RWPE1 (cell line): ENCODE measurements at regions not wholly inside any gene's neighbourhood (a gene's known extent, or its start where the extent isn't known, plus 50 kb on each side); places are given as distances from the start of the nearest gene placed in this dataset.

Source experiments
- CTCF ChIA-PET: fragments of 350-600 bp; sonication (Branson Sonifier 250); formaldehyde crosslinking; extraction: SDS; loops from one replicate; lab custom pipeline; 2021; lab: Yijun Ruan, JAX
- POLR2A ChIA-PET: fragments of 400-600 bp; formaldehyde crosslinking; extraction: SDS; loops from one replicate; lab custom pipeline; 2020; ENCODE audit warnings: antibody characterized with exemption; ENCODE audit not compliant: low non-redundant PET; lab: Yijun Ruan, JAX
- DNase-seq: peaks from one replicate; pipeline ENCODE4 v3.0.0; 2012; ENCODE audit warnings: low spot score
- H3K27ac ChIP-seq: fragments of 450-650 bp; 2 replicates; pipeline ENCODE4 v1.5.1; 2017
- CTCF ChIP-seq: fragments of 450-650 bp; conservative IDR thresholded peaks from 2 replicates; pipeline ENCODE4 v1.5.1; 2017; ENCODE audit warnings: low read depth, mild to moderate bottlenecking

GRCh38 chr9:71279151-71279739 is 157.8 kb upstream of the TRPM3 start:
- H3K27ac ChIP-seq = no peak overlapping the region
- POLR2A ChIA-PET = no interaction called here
- no peak for TF ChIP-seq CTCF
- DNase-seq = no peak
- CTCF ChIA-PET = no interaction called here

- no peak for TF ChIP-seq CTCF
- DNase-seq = no peak
- CTCF ChIA-PET = no interaction called here
- POLR2A ChIA-PET = no interaction called here
- no peak overlapping the region for H3K27ac ChIP-seq
These were observed 152.2 kb upstream of the TRPM3 start for GRCh38 chr9:71273613-71274012.

GRCh38 chr9:71271602-71272001 is 150.2 kb upstream of the TRPM3 start:
- TF ChIP-seq CTCF = no peak
- DNase-seq = no peak
- H3K27ac ChIP-seq = no peak overlapping the region
- CTCF ChIA-PET = interaction anchor here (0.7 kb wide), 1 partner anchor 345 kb away, joined by 4 read pairs; no protein-coding TSS in a partner anchor
- POLR2A ChIA-PET = interaction anchor here (0.6 kb wide), 1 partner anchor 24 kb away, joined by 8 read pairs; no protein-coding TSS in a partner anchor

DNA sequence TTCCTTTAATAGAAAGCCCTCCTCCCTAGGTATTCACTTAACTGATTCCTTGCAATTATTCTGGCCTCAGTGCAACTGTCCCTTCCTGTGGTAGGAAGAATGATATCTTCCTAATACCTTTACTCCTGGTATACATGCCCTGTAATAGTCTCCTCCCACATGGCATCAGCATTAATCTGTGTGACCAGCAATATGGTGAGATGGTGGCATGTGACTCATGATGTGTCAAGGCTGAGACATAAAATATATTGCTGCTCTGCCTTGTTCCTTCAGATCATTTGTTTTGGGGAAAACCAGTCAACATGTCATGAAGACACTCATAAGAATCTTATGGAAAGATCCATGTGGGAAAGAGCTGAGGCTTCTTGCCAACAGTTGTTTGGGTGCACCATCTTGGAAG is 149.1 kb upstream of the TRPM3 start:
- no peak for TF ChIP-seq CTCF
- H3K27ac ChIP-seq = no peak overlapping the region
- CTCF ChIA-PET = interaction anchor here (0.6 kb wide), 1 partner anchor 67 kb away, joined by 3 read pairs; no protein-coding TSS in a partner anchor
- no peak for DNase-seq
- POLR2A ChIA-PET = no interaction called here

- no peak for DNase-seq
- H3K27ac ChIP-seq = no peak overlapping the region
- TF ChIP-seq CTCF = no peak
- CTCF ChIA-PET = no interaction called here
- POLR2A ChIA-PET = no interaction called here
These were observed 148.4 kb upstream of the TRPM3 start for GRCh38 chr9:71269859-71270258.

- ChIA-PET CTCF (interaction anchor here (0.7 kb wide), 2 partner anchors 374 to 1483 kb away, joined by 5 to 8 read pairs; no protein-coding TSS in a partner anchor), POLR2A (no interaction called here)
- H3K27ac ChIP-seq = no peak overlapping the region
- TF ChIP-seq CTCF = no peak
- no peak for DNase-seq
These were observed 147.6 kb upstream of the TRPM3 start for GRCh38 chr9:71268871-71269635.
